GM12878 (cell line): ENCODE measurements at regions not wholly inside any gene's neighbourhood (a gene's known extent, or its start where the extent isn't known, plus 50 kb on each side); places are given as distances from the start of the nearest gene placed in this dataset.

Source experiments
- BACH1 ChIP-seq: fragments of 450-650 bp; IDR thresholded peaks from 2 replicates; pipeline ENCODE4 v1.6.1; 2017; ENCODE audit warnings: mild to moderate bottlenecking, borderline replicate concordance
- EZH2 ChIP-seq: IDR thresholded peaks from 2 replicates; pipeline ENCODE4 v1.6.1; 2012; ENCODE audit warnings: low read depth, mild to moderate bottlenecking, control low read depth, inconsistent platforms, low read length, borderline replicate concordance; ENCODE audit not compliant: control insufficient read depth
- TF ChIP-seq, protein P1 (sequence below), 3 experiments: IDR thresholded peaks in 2 of 3; conservative IDR thresholded peaks in 1 of 3; 2 replicates each; pipeline ENCODE4 v1.5.1; 2011; ENCODE audit warnings: low read depth in 3 of 3, low read length in 3 of 3, mild to moderate bottlenecking in 3 of 3, control low read depth in 2 of 3, moderate library complexity in 2 of 3, inconsistent platforms in 1 of 3, mixed read lengths in 1 of 3; ENCODE audit not compliant: control insufficient read depth in 2 of 3, insufficient read depth in 1 of 3; ENCODE audit errors: extremely low read depth in 1 of 3

DNA sequence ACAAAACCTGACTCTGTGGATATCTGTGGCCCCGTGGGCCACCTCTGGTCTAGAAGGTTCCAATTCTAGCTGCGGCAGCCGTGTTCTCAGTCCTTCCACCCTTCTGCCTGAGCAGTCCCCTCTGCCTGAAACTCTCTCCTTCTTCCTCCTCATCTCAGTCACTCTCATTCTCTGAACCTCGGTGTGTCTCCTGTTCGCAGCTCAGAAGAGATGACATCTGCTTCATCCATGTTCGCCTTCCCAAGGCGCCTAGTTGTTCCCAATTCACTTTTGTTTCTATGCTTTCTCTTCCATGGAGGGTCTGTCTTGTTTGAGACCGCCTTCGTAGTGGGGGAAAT, 95.5 kb downstream of the CEBPB start:
- TF ChIP-seq BACH1 (no peak), EZH2 (no peak)
- TF ChIP-seq, protein P1, sequence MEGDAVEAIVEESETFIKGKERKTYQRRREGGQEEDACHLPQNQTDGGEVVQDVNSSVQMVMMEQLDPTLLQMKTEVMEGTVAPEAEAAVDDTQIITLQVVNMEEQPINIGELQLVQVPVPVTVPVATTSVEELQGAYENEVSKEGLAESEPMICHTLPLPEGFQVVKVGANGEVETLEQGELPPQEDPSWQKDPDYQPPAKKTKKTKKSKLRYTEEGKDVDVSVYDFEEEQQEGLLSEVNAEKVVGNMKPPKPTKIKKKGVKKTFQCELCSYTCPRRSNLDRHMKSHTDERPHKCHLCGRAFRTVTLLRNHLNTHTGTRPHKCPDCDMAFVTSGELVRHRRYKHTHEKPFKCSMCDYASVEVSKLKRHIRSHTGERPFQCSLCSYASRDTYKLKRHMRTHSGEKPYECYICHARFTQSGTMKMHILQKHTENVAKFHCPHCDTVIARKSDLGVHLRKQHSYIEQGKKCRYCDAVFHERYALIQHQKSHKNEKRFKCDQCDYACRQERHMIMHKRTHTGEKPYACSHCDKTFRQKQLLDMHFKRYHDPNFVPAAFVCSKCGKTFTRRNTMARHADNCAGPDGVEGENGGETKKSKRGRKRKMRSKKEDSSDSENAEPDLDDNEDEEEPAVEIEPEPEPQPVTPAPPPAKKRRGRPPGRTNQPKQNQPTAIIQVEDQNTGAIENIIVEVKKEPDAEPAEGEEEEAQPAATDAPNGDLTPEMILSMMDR (IDR thresholded peaks at IDR 0.05 in 2 of 3, conservative IDR thresholded peaks at IDR 0.05 in 1 of 3; ENCODE audit: control insufficient read depth in 2 of 3, extremely low read depth in 1 of 3, insufficient read depth in 1 of 3, low read depth in 3 of 3, low read length in 3 of 3): no peak
